Caco-2 (cell line): ENCODE measurements at regions not wholly inside any gene's neighbourhood (a gene's known extent, or its start where the extent isn't known, plus 50 kb on each side); places are given as distances from the start of the nearest gene placed in this dataset.

Experiments
- BruUV-seq: library from RNA; stranded (reverse); fragments of 400-500 nt; replicated peaks from 2 replicates; lab custom pipeline; 2021; lab: Mats Ljungman, UMichigan
- CTCF ChIA-PET: fragments of 300-600 bp; sonication (Branson Sonifier 250); formaldehyde crosslinking; loops from one replicate; lab custom pipeline; 2022; ENCODE audit warnings: antibody characterized with exemption; lab: Charles Lee
- POLR2A ChIA-PET: fragments of 300-600 bp; sonication (Branson Sonifier 250); formaldehyde crosslinking; loops from one replicate; lab custom pipeline; 2022; ENCODE audit warnings: antibody characterized with exemption; lab: Charles Lee
- DNase-seq, 2 experiments: peaks; one replicate each; pipeline versions ENCODE4 v3.0.0 to v3.0.0-alpha.2; 2020 to 2022
- H3K27me3 ChIP-seq: replicated peaks from 2 replicates; pipeline ENCODE4 v1.6.0; 2011; ENCODE audit warnings: low read length; ENCODE audit not compliant: control insufficient read depth, insufficient read depth
- H3K36me3 ChIP-seq: 2 replicates; pipeline ENCODE4 v1.5.1; 2011; ENCODE audit warnings: low read length; ENCODE audit not compliant: control insufficient read depth, insufficient read depth
- H3K4me1 ChIP-seq: fragments of 250-450 bp; sonication (Bioruptor Pico); 2 replicates; pipeline ENCODE4 v1.5.1; 2020; ENCODE audit warnings: mild to moderate bottlenecking
- H3K4me3 ChIP-seq: 2 replicates; pipeline ENCODE4 v1.5.1; 2011; ENCODE audit warnings: low read depth, mild to moderate bottlenecking, control low read depth, low read length
- H3K9me3 ChIP-seq: fragments of 250-450 bp; sonication (Bioruptor Pico); 2 replicates; pipeline ENCODE4 v1.5.1; 2020; ENCODE audit warnings: mild to moderate bottlenecking, moderate library complexity
- H3K27ac Mint-ChIP-seq: one replicate; pipeline ENCODE4 v1.8.0; 2022; ENCODE audit warnings: mixed read lengths; ENCODE audit not compliant: unreplicated experiment
- H3K27me3 Mint-ChIP-seq: one replicate; pipeline ENCODE4 v1.8.0; 2022; ENCODE audit warnings: mixed read lengths; ENCODE audit not compliant: insufficient read depth, unreplicated experiment
- H3K36me3 Mint-ChIP-seq: one replicate; pipeline ENCODE4 v1.8.0; 2022; ENCODE audit warnings: mild to moderate bottlenecking, mixed read lengths; ENCODE audit not compliant: insufficient read depth, unreplicated experiment
- H3K4me1 Mint-ChIP-seq: one replicate; pipeline ENCODE4 v1.8.0; 2022; ENCODE audit warnings: low read depth, mixed read lengths; ENCODE audit not compliant: unreplicated experiment
- H3K4me3 Mint-ChIP-seq: one replicate; pipeline ENCODE4 v1.8.0; 2022; ENCODE audit warnings: mild to moderate bottlenecking, moderate library complexity, mixed read lengths; ENCODE audit not compliant: unreplicated experiment
- H3K9me3 Mint-ChIP-seq: one replicate; pipeline ENCODE4 v1.8.0; 2022; ENCODE audit warnings: mixed read lengths; ENCODE audit not compliant: unreplicated experiment
- CTCF ChIP-seq, 2 experiments: fragments of 200-600 bp in 1 of 2; IDR thresholded peaks; 1 replicate in 1 of 2; 2 replicates in 1 of 2; pipeline versions ENCODE4 v1.5.1 to v1.8.0; 2011 to 2022; ENCODE audit warnings: antibody characterized with exemption in 1 of 2, control low read depth in 1 of 2, inconsistent platforms in 1 of 2, low read depth in 1 of 2, low read length in 1 of 2, mild to moderate bottlenecking in 1 of 2, moderate library complexity in 1 of 2; ENCODE audit not compliant: insufficient read depth in 1 of 2, severe bottlenecking in 1 of 2, unreplicated experiment in 1 of 2
- intact Hi-C: fragments of 100-400 bp; cut with micrococcal nuclease; formaldehyde crosslinking; loops from one replicate; pipeline ENCODE4 v1.10.0; 2022; ENCODE audit not compliant: unreplicated experiment

GRCh38 chr17:73877962-73878361 lies 233.7 kb upstream of the SDK2 start:
- Mint-ChIP-seq H3K4me3 (no peak overlapping the region), H3K4me1 (peaks cover 6% of the 10 kb centered on the region), H3K27me3 (peaks cover 3% of the 10 kb centered on the region), H3K36me3 (no peaks in the 10 kb centered on the region), H3K27ac (no peak overlapping the region), H3K9me3 (no peaks in the 10 kb centered on the region)
- Histone ChIP-seq H3K4me1 (no peaks in the 10 kb centered on the region), H3K36me3 (no peaks in the 10 kb centered on the region), H3K27me3 (no peaks in the 10 kb centered on the region), H3K9me3 (no peaks in the 10 kb centered on the region), H3K4me3 (no peak overlapping the region)
- TF ChIP-seq CTCF (IDR thresholded peaks at IDR 0.05; ENCODE audit: insufficient read depth in 1 of 2, low read depth in 1 of 2, low read length in 1 of 2, severe bottlenecking in 1 of 2, unreplicated experiment in 1 of 2) = no peak
- ChIA-PET POLR2A (no interaction called here), CTCF (no interaction called here)
- intact Hi-C loops = no loop called here
- no peak for DNase-seq
- BruUV-seq = no TSS peak

- Mint-ChIP-seq H3K4me1 (peaks cover 6% of the 10 kb centered on the region), H3K4me3 (no peak overlapping the region), H3K27me3 (peaks cover 3% of the 10 kb centered on the region), H3K36me3 (no peaks in the 10 kb centered on the region), H3K9me3 (no peaks in the 10 kb centered on the region), H3K27ac (no peak overlapping the region)
- H3K4me3 ChIP-seq = no peak overlapping the region
- H3K4me1 ChIP-seq = no peaks in the 10 kb centered on the region
- no peaks in the 10 kb centered on the region for H3K36me3 ChIP-seq
- BruUV-seq = no TSS peak
- ChIA-PET POLR2A (no interaction called here), CTCF (no interaction called here)
- DNase-seq = no peak
- H3K9me3 ChIP-seq = no peaks in the 10 kb centered on the region
- no peaks in the 10 kb centered on the region for H3K27me3 ChIP-seq
- TF ChIP-seq CTCF (IDR thresholded peaks at IDR 0.05; ENCODE audit: insufficient read depth in 1 of 2, low read depth in 1 of 2, low read length in 1 of 2, severe bottlenecking in 1 of 2, unreplicated experiment in 1 of 2) = no peak
- intact Hi-C loops = no loop called here
These were observed 234.7 kb upstream of the SDK2 start for GRCh38 chr17:73878923-73879322.

- Mint-ChIP-seq H3K4me3 (no peak overlapping the region), H3K4me1 (peaks cover 2% of the 10 kb centered on the region), H3K36me3 (no peaks in the 10 kb centered on the region), H3K27me3 (peaks cover 3% of the 10 kb centered on the region), H3K27ac (no peak overlapping the region), H3K9me3 (no peaks in the 10 kb centered on the region)
- ChIA-PET POLR2A (no interaction called here), CTCF (no interaction called here)
- intact Hi-C loops = no loop called here
- no peaks in the 10 kb centered on the region for H3K36me3 ChIP-seq
- no peaks in the 10 kb centered on the region for H3K4me1 ChIP-seq
- H3K9me3 ChIP-seq = no peaks in the 10 kb centered on the region
- no peak overlapping the region for H3K4me3 ChIP-seq
- BruUV-seq = no TSS peak
- no peaks in the 10 kb centered on the region for H3K27me3 ChIP-seq
- TF ChIP-seq CTCF (IDR thresholded peaks at IDR 0.05; ENCODE audit: insufficient read depth in 1 of 2, low read depth in 1 of 2, low read length in 1 of 2, severe bottlenecking in 1 of 2, unreplicated experiment in 1 of 2) = no peak
- DNase-seq = no peak
These were observed 235.7 kb upstream of the SDK2 start for GRCh38 chr17:73879987-73880386.
